ENCODE measurements at regions not wholly inside any gene's neighbourhood (a gene's known extent, or its start where the extent isn't known, plus 50 kb on each side); places are given as distances from the start of the nearest gene placed in this dataset.

DNA sequence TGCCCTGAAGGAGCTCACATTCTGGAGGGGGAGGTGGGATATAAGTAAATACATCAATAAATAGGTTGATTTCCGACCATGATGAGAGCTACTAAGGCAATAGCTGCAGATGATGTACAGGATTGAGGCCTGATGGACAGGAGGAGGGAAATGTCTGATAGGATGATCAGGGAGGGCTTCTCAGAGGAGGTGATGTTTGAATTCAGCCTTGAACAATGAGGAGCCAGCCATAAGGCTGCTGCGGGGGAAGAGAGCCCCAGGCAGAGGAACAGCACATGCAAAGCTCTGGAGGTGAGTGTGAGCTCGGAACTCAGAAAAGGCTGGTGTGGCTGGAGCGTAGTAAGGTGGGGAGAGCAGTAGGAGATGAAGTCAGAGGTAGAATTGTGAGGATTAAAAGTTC, 411.7 kb downstream of the PTPRU start:
- H3K4me3 ChIP-seq (ENCODE audit: low read length) = no peak overlapping the region
- no peak overlapping the region for H3K27ac ChIP-seq (ENCODE audit: low read length)
- no peaks in the 10 kb centered on the region for H3K4me1 ChIP-seq (ENCODE audit: control insufficient read depth, low read depth, low read length)
- no peak overlapping the region for H3K9ac ChIP-seq (ENCODE audit: low read length)
- no peaks in the 10 kb centered on the region for H3K36me3 ChIP-seq (ENCODE audit: control insufficient read depth, low read depth, low read length)
- H3K9me3 ChIP-seq (ENCODE audit: control insufficient read depth, low read depth, low read length) = no peaks in the 10 kb centered on the region
- H3K27me3 ChIP-seq (ENCODE audit: control insufficient read depth, insufficient read depth, low read length) = no peaks in the 10 kb centered on the region

DNA sequence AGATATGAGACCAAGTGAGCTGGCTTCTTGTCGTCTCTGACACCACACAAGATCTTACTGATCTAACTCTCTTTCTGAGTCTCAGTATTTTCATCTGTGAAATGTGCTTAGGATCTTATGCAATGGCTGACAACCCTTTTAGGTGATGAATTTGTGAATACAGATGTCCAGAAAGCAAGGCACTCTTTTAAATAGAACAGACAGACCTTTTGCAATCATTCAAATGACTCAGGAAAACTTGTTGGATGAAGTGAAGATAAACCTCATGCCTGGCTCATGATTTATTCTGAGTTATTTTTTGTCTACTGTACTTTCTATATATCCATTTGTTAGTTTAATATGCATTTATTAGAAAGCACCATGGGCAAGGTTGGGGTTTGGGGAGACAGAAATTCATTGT, 411.3 kb downstream of the PTPRU start:
- H3K36me3 ChIP-seq (ENCODE audit: control insufficient read depth, low read depth, low read length) = no peaks in the 10 kb centered on the region
- H3K9me3 ChIP-seq (ENCODE audit: control insufficient read depth, low read depth, low read length) = no peaks in the 10 kb centered on the region
- no peaks in the 10 kb centered on the region for H3K4me1 ChIP-seq (ENCODE audit: control insufficient read depth, low read depth, low read length)
- no peaks in the 10 kb centered on the region for H3K27me3 ChIP-seq (ENCODE audit: control insufficient read depth, insufficient read depth, low read length)
- no peak overlapping the region for H3K27ac ChIP-seq (ENCODE audit: low read length)
- no peak overlapping the region for H3K4me3 ChIP-seq (ENCODE audit: low read length)
- no peak overlapping the region for H3K9ac ChIP-seq (ENCODE audit: low read length)

GRCh38 chr1:29646161-29646775, 409.9 kb downstream of the PTPRU start:
- H3K9me3 ChIP-seq (ENCODE audit: control insufficient read depth, low read depth, low read length) = no peaks in the 10 kb centered on the region
- H3K36me3 ChIP-seq (ENCODE audit: control insufficient read depth, low read depth, low read length) = no peaks in the 10 kb centered on the region
- H3K27me3 ChIP-seq (ENCODE audit: control insufficient read depth, insufficient read depth, low read length) = no peaks in the 10 kb centered on the region
- no peaks in the 10 kb centered on the region for H3K4me1 ChIP-seq (ENCODE audit: control insufficient read depth, low read depth, low read length)
- H3K27ac ChIP-seq (ENCODE audit: low read length) = no peak overlapping the region
- H3K4me3 ChIP-seq (ENCODE audit: low read length) = no peak overlapping the region
- H3K9ac ChIP-seq (ENCODE audit: low read length) = no peak overlapping the region

- Histone ChIP-seq H3K9me3 (ENCODE audit: control insufficient read depth, low read depth, low read length) (no peaks in the 10 kb centered on the region), H3K4me3 (ENCODE audit: low read length) (no peak overlapping the region), H3K27me3 (ENCODE audit: control insufficient read depth, insufficient read depth, low read length) (no peaks in the 10 kb centered on the region), H3K9ac (ENCODE audit: low read length) (no peak overlapping the region), H3K36me3 (ENCODE audit: control insufficient read depth, low read depth, low read length) (no peaks in the 10 kb centered on the region), H3K4me1 (ENCODE audit: control insufficient read depth, low read depth, low read length) (no peaks in the 10 kb centered on the region), H3K27ac (ENCODE audit: low read length) (no peak overlapping the region)
Measured at GRCh38 chr1:29645586-29645985, 409.3 kb downstream of the PTPRU start.

DNA sequence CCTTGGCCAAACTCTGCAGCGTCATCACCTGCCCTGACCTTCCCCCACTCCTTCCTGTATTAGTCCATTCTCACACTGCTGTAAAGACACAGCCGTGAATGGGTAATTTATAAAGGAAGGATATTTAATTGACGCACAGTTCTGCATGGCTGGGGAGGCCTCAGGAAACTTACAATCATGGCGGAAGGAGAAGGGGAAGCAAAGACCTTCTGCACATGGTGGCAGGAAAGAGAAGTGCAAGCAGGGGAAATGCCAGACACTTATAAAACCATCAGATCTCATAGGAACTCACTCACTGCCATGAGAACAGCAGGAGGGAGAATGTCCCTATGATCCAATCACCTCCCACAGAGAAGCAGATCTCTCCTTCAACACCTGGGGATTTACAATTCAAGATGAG, 408.5 kb downstream of the PTPRU start:
- H3K4me3 ChIP-seq (ENCODE audit: low read length) = no peak overlapping the region
- H3K27me3 ChIP-seq (ENCODE audit: control insufficient read depth, insufficient read depth, low read length) = no peaks in the 10 kb centered on the region
- no peak overlapping the region for H3K9ac ChIP-seq (ENCODE audit: low read length)
- no peaks in the 10 kb centered on the region for H3K4me1 ChIP-seq (ENCODE audit: control insufficient read depth, low read depth, low read length)
- H3K9me3 ChIP-seq (ENCODE audit: control insufficient read depth, low read depth, low read length) = no peaks in the 10 kb centered on the region
- H3K27ac ChIP-seq (ENCODE audit: low read length) = no peak overlapping the region
- no peaks in the 10 kb centered on the region for H3K36me3 ChIP-seq (ENCODE audit: control insufficient read depth, low read depth, low read length)

GRCh38 chr1:29643838-29644440, 407.6 kb downstream of the PTPRU start:
- H3K4me1 ChIP-seq (ENCODE audit: control insufficient read depth, low read depth, low read length) = no peaks in the 10 kb centered on the region
- H3K9me3 ChIP-seq (ENCODE audit: control insufficient read depth, low read depth, low read length) = no peaks in the 10 kb centered on the region
- H3K36me3 ChIP-seq (ENCODE audit: control insufficient read depth, low read depth, low read length) = no peaks in the 10 kb centered on the region
- H3K27me3 ChIP-seq (ENCODE audit: control insufficient read depth, insufficient read depth, low read length) = no peaks in the 10 kb centered on the region
- H3K4me3 ChIP-seq (ENCODE audit: low read length) = no peak overlapping the region
- H3K27ac ChIP-seq (ENCODE audit: low read length) = no peak overlapping the region
- no peak overlapping the region for H3K9ac ChIP-seq (ENCODE audit: low read length)

DNA sequence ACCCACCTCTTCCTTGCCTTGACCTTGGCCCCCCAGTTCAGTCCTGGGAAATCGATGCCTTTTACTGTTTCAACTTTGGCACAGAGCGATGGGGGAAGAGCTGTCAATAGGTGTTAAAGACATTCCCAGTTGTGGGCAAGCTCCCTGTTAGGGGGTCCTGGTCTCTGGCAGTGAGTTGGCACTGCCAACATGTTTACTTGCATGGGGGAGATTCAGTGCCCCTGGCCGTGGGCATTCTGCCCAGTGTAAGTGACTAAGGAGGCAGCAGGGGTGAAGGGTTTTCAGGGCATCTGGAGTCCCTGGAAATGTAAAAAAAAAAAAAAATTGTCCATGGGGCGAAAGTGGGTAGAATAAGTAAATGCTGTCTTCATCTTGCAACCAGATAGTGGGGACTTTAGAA, 407.0 kb downstream of the PTPRU start:
- Histone ChIP-seq H3K4me1 (ENCODE audit: control insufficient read depth, low read depth, low read length) (no peaks in the 10 kb centered on the region), H3K4me3 (ENCODE audit: low read length) (no peak overlapping the region), H3K9ac (ENCODE audit: low read length) (no peak overlapping the region), H3K36me3 (ENCODE audit: control insufficient read depth, low read depth, low read length) (no peaks in the 10 kb centered on the region), H3K27ac (ENCODE audit: low read length) (no peak overlapping the region), H3K9me3 (ENCODE audit: control insufficient read depth, low read depth, low read length) (no peaks in the 10 kb centered on the region), H3K27me3 (ENCODE audit: control insufficient read depth, insufficient read depth, low read length) (no peaks in the 10 kb centered on the region)

- Histone ChIP-seq H3K4me3 (ENCODE audit: low read length) (no peak overlapping the region), H3K9ac (ENCODE audit: low read length) (no peak overlapping the region), H3K9me3 (ENCODE audit: control insufficient read depth, low read depth, low read length) (no peaks in the 10 kb centered on the region), H3K27ac (ENCODE audit: low read length) (no peak overlapping the region), H3K4me1 (ENCODE audit: control insufficient read depth, low read depth, low read length) (no peaks in the 10 kb centered on the region), H3K36me3 (ENCODE audit: control insufficient read depth, low read depth, low read length) (no peaks in the 10 kb centered on the region), H3K27me3 (ENCODE audit: control insufficient read depth, insufficient read depth, low read length) (no peaks in the 10 kb centered on the region)
Measured at GRCh38 chr1:29642519-29642918, 406.2 kb downstream of the PTPRU start.

DNA sequence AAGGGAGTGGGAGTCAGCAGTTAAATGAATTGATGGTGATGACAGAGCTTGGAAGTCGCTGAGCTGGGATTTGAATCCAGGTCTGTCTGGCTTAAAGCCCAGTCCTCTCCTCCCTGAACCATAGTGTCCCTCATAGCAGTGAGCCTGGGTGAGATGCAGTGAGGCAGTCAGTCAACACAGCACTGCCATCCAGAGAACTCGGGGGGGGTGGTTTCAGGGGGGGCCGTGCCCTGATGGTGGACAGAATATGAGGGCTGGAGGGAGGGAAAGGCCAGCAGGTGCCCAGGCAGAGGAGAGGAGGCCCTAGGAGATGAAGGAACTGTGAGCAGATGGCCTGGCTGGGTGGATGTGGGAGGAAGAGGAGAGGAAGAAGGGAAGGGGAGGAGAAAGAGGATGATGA, 405.6 kb downstream of the PTPRU start:
- no peak overlapping the region for H3K4me3 ChIP-seq (ENCODE audit: low read length)
- H3K9me3 ChIP-seq (ENCODE audit: control insufficient read depth, low read depth, low read length) = no peaks in the 10 kb centered on the region
- H3K9ac ChIP-seq (ENCODE audit: low read length) = no peak overlapping the region
- no peaks in the 10 kb centered on the region for H3K27me3 ChIP-seq (ENCODE audit: control insufficient read depth, insufficient read depth, low read length)
- H3K27ac ChIP-seq (ENCODE audit: low read length) = no peak overlapping the region
- H3K4me1 ChIP-seq (ENCODE audit: control insufficient read depth, low read depth, low read length) = no peaks in the 10 kb centered on the region
- H3K36me3 ChIP-seq (ENCODE audit: control insufficient read depth, low read depth, low read length) = no peaks in the 10 kb centered on the region

DNA sequence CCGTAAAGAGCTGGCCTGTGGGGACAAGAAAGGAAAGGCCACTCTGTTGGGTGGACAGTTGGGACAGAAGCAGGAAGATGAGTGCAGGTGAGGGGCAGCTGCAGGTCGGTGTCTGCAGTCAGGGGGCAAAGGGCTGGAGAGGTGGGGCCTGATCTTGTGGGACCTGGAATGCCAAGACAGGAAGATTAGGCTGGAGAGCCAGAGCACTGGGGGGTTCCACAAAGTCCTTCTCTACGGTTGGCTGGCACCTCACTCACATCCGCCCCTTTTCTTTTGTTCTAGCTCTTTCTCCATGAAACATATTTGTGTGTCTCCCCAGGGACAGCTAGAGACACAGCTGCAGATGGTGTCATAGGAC, 404.1 kb downstream of the PTPRU start:
- Histone ChIP-seq H3K9ac (ENCODE audit: low read length) (no peak overlapping the region), H3K36me3 (ENCODE audit: control insufficient read depth, low read depth, low read length) (no peaks in the 10 kb centered on the region), H3K9me3 (ENCODE audit: control insufficient read depth, low read depth, low read length) (no peaks in the 10 kb centered on the region), H3K4me3 (ENCODE audit: low read length) (no peak overlapping the region), H3K27me3 (ENCODE audit: control insufficient read depth, insufficient read depth, low read length) (no peaks in the 10 kb centered on the region), H3K4me1 (ENCODE audit: control insufficient read depth, low read depth, low read length) (no peaks in the 10 kb centered on the region), H3K27ac (ENCODE audit: low read length) (no peak overlapping the region)

GRCh38 chr1:29639741-29640427, 403.6 kb downstream of the PTPRU start:
- Histone ChIP-seq H3K9me3 (ENCODE audit: control insufficient read depth, low read depth, low read length) (no peaks in the 10 kb centered on the region), H3K4me3 (ENCODE audit: low read length) (no peak overlapping the region), H3K27me3 (ENCODE audit: control insufficient read depth, insufficient read depth, low read length) (no peaks in the 10 kb centered on the region), H3K9ac (ENCODE audit: low read length) (no peak overlapping the region), H3K36me3 (ENCODE audit: control insufficient read depth, low read depth, low read length) (no peaks in the 10 kb centered on the region), H3K27ac (ENCODE audit: low read length) (no peak overlapping the region), H3K4me1 (ENCODE audit: control insufficient read depth, low read depth, low read length) (no peaks in the 10 kb centered on the region)

DNA sequence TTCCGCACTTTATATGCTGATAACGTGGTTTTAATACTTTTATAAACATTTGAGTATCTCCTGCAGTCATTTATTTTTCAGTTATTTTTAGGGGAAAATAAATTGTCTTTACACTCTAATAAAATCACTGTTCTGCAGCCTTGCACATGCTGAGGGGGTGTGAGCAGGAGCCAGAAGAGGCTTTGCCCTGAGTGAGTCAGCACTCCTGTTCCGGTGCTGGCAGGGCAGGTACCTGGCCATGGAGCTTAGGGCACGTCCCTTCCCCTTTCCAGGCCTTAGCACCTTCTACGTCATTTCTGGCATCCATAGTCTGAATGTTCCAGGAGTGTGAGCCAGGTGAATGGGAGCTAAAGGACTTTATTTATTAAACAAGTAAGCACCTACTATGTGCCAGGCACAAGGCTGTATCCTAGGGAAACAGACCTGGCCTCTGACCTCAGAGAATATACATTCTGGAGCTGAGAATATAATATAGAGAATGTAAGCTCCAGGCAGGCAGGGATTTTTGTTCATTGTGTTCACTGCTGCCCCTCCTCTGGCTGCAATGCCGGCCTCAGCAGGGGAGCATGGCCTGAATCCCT, 402.9 kb downstream of the PTPRU start:
- H3K36me3 ChIP-seq (ENCODE audit: control insufficient read depth, low read depth, low read length) = no peaks in the 10 kb centered on the region
- H3K27ac ChIP-seq (ENCODE audit: low read length) = no peak overlapping the region
- H3K9ac ChIP-seq (ENCODE audit: low read length) = no peak overlapping the region

More for the DNA sequence above, 402.9 kb downstream of the PTPRU start:
- Histone ChIP-seq H3K4me3 (ENCODE audit: low read length) (no peak overlapping the region), H3K9me3 (ENCODE audit: control insufficient read depth, low read depth, low read length) (no peaks in the 10 kb centered on the region), H3K4me1 (ENCODE audit: control insufficient read depth, low read depth, low read length) (no peaks in the 10 kb centered on the region), H3K27me3 (ENCODE audit: control insufficient read depth, insufficient read depth, low read length) (no peaks in the 10 kb centered on the region)

Measured in iPS-18a (cell line).